PFSK-1 (cell line): ENCODE measurements at regions not wholly inside any gene's neighbourhood (a gene's known extent, or its start where the extent isn't known, plus 50 kb on each side); places are given as distances from the start of the nearest gene placed in this dataset.

Experiments
- FOXP2 ChIP-seq: optimal IDR thresholded peaks from 2 replicates; pipeline ENCODE3; 2011; ENCODE audit warnings: borderline replicate concordance, control low read depth, inconsistent platforms; ENCODE audit not compliant: insufficient read depth; ENCODE audit errors: extremely low read length, extremely low read depth
- POLR2AphosphoS5 ChIP-seq: IDR thresholded peaks from 2 replicates; pipeline ENCODE4 v1.6.1; 2012; ENCODE audit warnings: low read depth, mild to moderate bottlenecking, control low read depth, low read length, moderate library complexity
- REST ChIP-seq, 2 experiments: IDR thresholded peaks; 2 replicates each; pipeline versions ENCODE4 v1.6.1 to v1.8.0; 2011 to 2012; ENCODE audit warnings: low read depth in 2 of 2, low read length in 2 of 2, control low read depth in 1 of 2, inconsistent platforms in 1 of 2, mild to moderate bottlenecking in 1 of 2, moderate library complexity in 1 of 2; ENCODE audit not compliant: insufficient read depth in 1 of 2
- SIN3A ChIP-seq: IDR thresholded peaks from 2 replicates; pipeline ENCODE4 v1.6.1; 2012; ENCODE audit warnings: mild to moderate bottlenecking, low read length, moderate library complexity, borderline replicate concordance; ENCODE audit not compliant: insufficient read depth
- TAF1 ChIP-seq: IDR thresholded peaks from 2 replicates; pipeline ENCODE4 v1.6.1; 2012; ENCODE audit warnings: low read length, control low read depth, borderline replicate concordance; ENCODE audit not compliant: insufficient read depth

GRCh38 chr7:125241548-125241947, 311.9 kb upstream of the POT1 start:
- TF ChIP-seq FOXP2 (no peak), REST (IDR thresholded peaks at IDR 0.05; ENCODE audit: insufficient read depth in 1 of 2, low read depth in 2 of 2, low read length in 2 of 2) (no peak), SIN3A (no peak), POLR2AphosphoS5 (no peak)

- TF ChIP-seq POLR2AphosphoS5 (no peak), TAF1 (no peak), REST (IDR thresholded peaks at IDR 0.05; ENCODE audit: insufficient read depth in 1 of 2, low read depth in 2 of 2, low read length in 2 of 2) (no peak), SIN3A (no peak), FOXP2 (no peak)
These were observed 293.0 kb upstream of the POT1 start for GRCh38 chr7:125222596-125222995.

GRCh38 chr7:125218076-125218475, 288.5 kb upstream of the POT1 start:
- TF ChIP-seq TAF1 (no peak), POLR2AphosphoS5 (no peak), FOXP2 (no peak)

GRCh38 chr7:125201002-125201401, 271.4 kb upstream of the POT1 start:
- no peak for TF ChIP-seq POLR2AphosphoS5
- no peak for TF ChIP-seq REST (IDR thresholded peaks at IDR 0.05; ENCODE audit: insufficient read depth in 1 of 2, low read depth in 2 of 2, low read length in 2 of 2)
- no peak for TF ChIP-seq TAF1
- TF ChIP-seq SIN3A = no peak
- no peak for TF ChIP-seq FOXP2

GRCh38 chr7:125197731-125198393, 268.2 kb upstream of the POT1 start:
- TF ChIP-seq FOXP2 = no peak
- TF ChIP-seq SIN3A = no peak
- no peak for TF ChIP-seq POLR2AphosphoS5
- TF ChIP-seq TAF1 = no peak
- no peak for TF ChIP-seq REST (IDR thresholded peaks at IDR 0.05; ENCODE audit: insufficient read depth in 1 of 2, low read depth in 2 of 2, low read length in 2 of 2)
